ENCODE measurements at regions not wholly inside any gene's neighbourhood (a gene's known extent, or its start where the extent isn't known, plus 50 kb on each side); places are given as distances from the start of the nearest gene placed in this dataset.

- Histone ChIP-seq H3K36me3 (ENCODE audit: control insufficient read depth, insufficient read depth, low read length) (no peaks in the 10 kb centered on the region), H4K5ac (ENCODE audit: low read depth, low read length) (no peak overlapping the region), H3K23ac (ENCODE audit: low read depth, low read length) (no peak overlapping the region), H3K79me1 (ENCODE audit: low read depth in 1 of 2, low read length in 2 of 2) (no peaks in the 10 kb centered on the region), H2AK5ac (ENCODE audit: low read depth, low read length) (no peak overlapping the region), H3K4me3 (ENCODE audit: insufficient read depth, low read depth, low read length) (no peak overlapping the region), H3K14ac (replicated peaks; ENCODE audit: low read depth, low read length) (no peak overlapping the region), H3K27me3 (ENCODE audit: control insufficient read depth, insufficient read depth, low read length) (no peaks in the 10 kb centered on the region), H3K4ac (ENCODE audit: low read depth, low read length) (no peak overlapping the region), H3K4me1 (ENCODE audit: control insufficient read depth, insufficient read depth, low read length) (no peaks in the 10 kb centered on the region), H4K8ac (ENCODE audit: low read depth in 2 of 2, low read length in 2 of 2) (no peak overlapping the region), H3K9ac (ENCODE audit: low read depth, low read length) (no peak overlapping the region), H2AFZ (replicated peaks; ENCODE audit: low read length, poor library complexity) (no peak overlapping the region), H3K9me3 (ENCODE audit: control insufficient read depth, insufficient read depth, low read length) (no peaks in the 10 kb centered on the region), H3K27ac (ENCODE audit: insufficient read depth, low read length) (no peak overlapping the region), H3K18ac (ENCODE audit: low read depth, low read length) (no peak overlapping the region), H3K9me1 (ENCODE audit: insufficient read depth, low read length) (no peaks in the 10 kb centered on the region), H2AK9ac (replicated peaks; ENCODE audit: low read depth, low read length, poor library complexity) (no peak overlapping the region), H2BK20ac (ENCODE audit: low read depth, low read length) (no peak overlapping the region), H4K20me1 (ENCODE audit: insufficient read depth, low read length) (no peaks in the 10 kb centered on the region), H2BK15ac (ENCODE audit: low read depth, low read length) (no peak overlapping the region), H2BK120ac (ENCODE audit: low read depth, low read length) (no peak overlapping the region), H4K91ac (ENCODE audit: insufficient read depth, low read depth, low read length) (no peak overlapping the region), H3K4me2 (ENCODE audit: low read depth, low read length) (no peak overlapping the region), H3K56ac (ENCODE audit: extremely low read depth, insufficient read depth, low read length) (no peak overlapping the region), H2BK5ac (ENCODE audit: low read depth, low read length, poor library complexity, severe bottlenecking) (no peak overlapping the region)
- ChIA-PET POLR2A (ENCODE audit: unreplicated experiment) (no interaction called here), CTCF (no interaction called here)
- ATAC-seq (ENCODE audit: low read depth) (no peak), DNase-seq (no peak)
- intact Hi-C loops (cut with micrococcal nuclease) (no loop called here), dilution Hi-C loops (cut with HindIII; ENCODE audit: low sequenced_read_pairs, unreplicated experiment) (no loop called here), in situ Hi-C loops (cut with MboI; ENCODE audit: low sequenced_read_pairs) (no loop called here)
- TF ChIP-seq MAFK (IDR thresholded peaks at IDR 0.05; ENCODE audit: low read depth, low read length), result peak; percentile 20; the same call in 1 of the 2 replicates
- TF ChIP-seq CHD1 (IDR thresholded peaks at IDR 0.05; ENCODE audit: low read depth, low read length), result no peak
- no CpG with 5 or more reads among the region's 4 CpGs for WGBS, 2 experiments (ENCODE audit: extremely low coverage in 2 of 2, insufficient read length in 1 of 2)
- no TSS peak for BruUV-seq (replicated peaks)
Measured at GRCh38 chr12:78361683-78362082, 502.9 kb upstream of the SYT1 start.
